Effector CD4-positive, alpha-beta T cell (primary cell): ENCODE measurements at regions not wholly inside any gene's neighbourhood (a gene's known extent, or its start where the extent isn't known, plus 50 kb on each side); places are given as distances from the start of the nearest gene placed in this dataset.

ENCODE experiments used
- DNase-seq: peaks from one replicate; pipeline ENCODE4 v3.0.0-alpha.2; 2020

DNA sequence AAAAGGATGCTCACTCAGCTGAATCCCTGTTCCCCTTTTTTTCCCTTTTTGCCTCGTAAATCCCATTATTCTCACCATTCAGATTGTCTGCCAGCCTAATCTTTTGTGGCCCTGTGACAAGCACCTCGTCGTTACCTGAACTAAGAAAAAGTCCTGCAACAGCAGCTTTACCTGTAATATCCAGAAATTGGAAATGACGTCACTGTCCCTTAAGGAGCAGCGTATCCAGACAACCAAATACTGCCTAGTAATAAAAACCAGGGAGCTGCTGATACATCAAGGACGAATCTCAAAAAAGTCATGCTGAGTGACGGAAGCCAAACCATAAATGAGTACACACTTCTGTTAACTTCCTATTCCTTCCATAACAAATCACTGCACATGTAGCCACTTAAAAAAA lies 694.9 kb downstream of the GALR1 start:
- no peak for DNase-seq

DNA sequence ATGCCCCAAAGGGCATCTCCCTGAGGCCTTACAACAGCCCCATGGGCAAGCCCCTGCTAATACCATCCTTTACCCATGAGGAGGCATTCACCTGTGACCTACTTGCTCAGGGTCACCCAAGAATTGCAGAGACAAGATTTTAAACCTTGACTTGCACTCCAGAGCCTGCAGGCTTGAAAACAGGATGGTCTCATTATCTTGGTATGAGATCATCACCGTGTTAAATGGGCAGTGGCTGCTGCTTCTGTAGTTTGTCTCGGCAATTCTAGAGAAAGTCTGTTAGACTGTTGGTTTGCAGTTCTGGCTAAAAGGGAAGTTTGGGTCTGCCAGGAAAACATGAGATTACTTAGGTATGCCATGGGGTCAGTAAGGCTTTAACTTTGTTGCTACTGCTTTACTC lies 698.9 kb downstream of the GALR1 start:
- DNase-seq, result no peak

DNA sequence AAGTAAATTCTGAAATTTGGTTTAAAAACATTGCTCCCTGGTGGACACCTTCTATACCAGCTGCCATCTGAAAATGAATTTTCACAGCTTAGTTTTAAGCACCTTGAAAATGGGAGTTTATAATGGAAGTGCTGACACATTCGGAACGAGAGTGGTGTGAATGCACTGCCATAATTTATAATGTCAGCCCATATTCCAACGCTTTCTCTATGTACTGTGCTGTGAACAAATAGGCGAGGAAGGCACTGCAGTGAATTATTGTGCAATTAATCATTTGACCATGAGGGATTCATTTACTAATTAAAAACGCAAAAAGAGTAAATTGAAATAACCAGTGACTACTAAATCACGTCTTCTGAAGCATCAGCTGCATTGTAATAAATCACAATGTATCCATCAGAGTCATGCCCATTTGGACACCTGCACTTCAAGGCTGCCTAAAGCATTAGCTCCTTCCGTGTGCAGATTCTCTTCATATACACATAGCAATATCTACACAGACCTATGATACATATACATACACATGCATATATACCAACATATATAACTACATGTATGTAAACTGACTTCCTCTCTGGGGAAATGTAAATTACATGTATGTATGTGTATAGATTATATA lies 699.8 kb downstream of the GALR1 start:
- DNase-seq, result no peak

DNA sequence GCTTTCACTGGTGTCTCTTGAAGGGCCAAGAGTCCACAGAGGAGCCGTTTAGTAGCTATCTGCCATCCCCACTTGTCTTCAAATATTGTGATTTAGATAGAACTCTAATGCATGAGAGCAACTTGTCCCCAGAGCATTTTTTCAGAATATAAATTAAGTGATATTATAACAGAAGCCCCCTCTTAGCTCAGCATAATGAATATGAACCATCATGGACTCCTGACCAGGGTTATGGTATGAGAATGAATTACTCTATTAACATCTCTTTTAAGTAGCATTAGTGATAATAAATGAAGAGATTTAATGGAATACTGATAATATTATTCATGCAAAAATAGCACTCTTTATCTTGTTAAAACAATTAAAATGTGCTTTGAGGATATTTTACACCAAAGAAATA lies 709.6 kb downstream of the GALR1 start:
- no peak for DNase-seq

DNA sequence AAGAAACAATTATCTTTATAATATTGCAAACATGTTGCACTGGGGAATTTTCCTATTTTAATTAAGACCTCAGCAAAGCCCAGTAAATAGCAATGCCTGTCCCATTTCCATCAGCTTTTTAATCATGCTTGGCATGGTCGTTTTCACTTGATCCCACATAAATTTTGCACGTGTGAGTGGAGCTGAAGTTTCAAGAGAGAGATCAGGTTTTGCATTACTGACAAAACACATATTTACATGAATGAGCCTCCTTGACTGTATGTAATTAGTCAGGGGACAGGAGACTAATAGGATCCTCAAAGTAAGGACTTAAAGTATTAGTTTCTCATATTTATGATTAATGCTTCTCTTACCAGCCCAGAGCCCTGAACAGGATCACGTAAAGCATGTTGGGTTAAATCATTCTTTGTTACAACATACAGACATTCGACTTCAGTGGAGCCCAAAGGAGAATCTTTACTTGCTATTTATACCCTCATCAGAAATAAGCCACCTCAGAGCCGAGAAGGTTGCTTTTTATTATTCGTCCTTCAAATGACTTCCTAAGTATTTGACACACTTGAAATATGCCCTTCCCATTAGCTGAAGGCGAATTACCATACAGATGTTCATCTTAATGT lies 711.3 kb downstream of the GALR1 start:
- no peak for DNase-seq

DNA sequence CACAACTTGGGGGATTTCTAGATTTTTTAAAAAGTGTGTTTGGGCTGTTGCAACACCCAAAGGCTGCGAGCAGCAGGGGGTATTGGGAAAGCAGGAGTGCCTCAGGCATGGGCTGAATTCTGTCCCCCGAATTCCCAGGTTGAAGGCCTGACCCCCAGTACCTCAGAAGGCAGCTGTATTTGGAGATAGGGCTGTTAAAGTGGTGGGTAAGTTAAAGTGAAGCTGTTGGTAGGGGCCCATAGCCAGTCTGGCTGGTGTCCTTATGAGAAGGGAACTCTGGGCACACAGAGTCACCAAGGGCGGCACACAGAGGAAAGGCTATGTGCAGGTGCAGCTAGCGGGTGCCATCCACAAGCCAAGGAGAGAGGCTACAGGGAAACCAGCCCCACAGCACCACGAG lies 717.4 kb downstream of the GALR1 start:
- no peak for DNase-seq

DNA sequence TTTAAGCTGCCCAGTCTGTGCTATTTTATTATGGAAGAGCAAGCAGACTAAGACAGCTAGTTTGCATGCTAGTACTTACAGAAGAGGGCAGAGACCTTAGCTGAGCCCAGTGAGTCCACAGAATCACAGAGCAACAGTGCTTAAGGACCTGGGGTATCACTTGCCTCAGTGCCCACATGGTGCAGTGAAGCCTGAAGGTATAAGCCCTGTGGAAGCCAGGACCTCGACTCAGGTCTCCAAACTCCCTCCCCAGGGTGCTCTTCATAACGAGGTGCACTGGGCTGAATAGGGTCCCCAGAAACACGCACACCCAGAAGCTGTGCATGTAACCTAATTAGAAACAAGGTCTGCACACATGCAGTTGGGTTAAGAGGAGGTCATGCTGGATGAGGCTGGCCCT lies 718.1 kb downstream of the GALR1 start:
- no peak for DNase-seq

DNA sequence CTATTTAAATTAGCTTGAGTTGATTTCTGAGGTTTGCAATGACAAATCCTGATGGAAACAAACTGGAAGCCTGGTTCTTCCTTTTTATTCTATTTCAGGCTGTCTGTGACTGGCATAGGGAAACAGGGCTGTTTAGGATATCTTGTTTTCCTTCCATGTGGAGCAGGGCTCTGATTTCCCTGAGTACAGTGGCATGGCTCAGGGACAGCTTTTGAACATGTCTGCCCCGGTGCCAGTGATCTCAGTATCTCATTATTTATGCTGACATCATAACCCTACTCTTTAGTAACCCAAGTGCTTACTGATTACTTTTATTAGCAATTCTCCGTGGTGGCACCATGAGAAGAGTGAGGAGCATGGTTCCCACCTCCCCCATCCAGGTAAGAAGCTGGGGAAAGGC lies 720.3 kb downstream of the GALR1 start:
- no peak for DNase-seq

DNA sequence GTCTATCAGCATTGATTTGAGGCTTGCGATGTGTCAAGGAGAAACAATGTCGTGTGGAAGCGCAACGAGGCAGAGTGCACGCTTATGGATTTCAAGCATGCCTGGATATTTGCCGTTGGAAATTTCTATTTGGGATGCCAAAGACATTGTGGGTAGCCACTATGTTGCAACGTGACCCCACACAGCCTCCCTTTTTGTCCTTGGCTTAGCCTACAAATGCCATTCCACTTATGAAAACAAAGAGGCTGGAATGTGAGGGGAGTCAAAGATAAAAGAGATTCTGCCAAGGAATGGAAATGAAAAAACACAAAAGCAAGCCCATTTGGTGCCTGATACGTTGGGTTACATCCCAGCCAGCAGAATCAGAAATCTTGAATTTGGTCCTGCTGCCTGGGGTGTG lies 721.2 kb downstream of the GALR1 start:
- no peak for DNase-seq

DNA sequence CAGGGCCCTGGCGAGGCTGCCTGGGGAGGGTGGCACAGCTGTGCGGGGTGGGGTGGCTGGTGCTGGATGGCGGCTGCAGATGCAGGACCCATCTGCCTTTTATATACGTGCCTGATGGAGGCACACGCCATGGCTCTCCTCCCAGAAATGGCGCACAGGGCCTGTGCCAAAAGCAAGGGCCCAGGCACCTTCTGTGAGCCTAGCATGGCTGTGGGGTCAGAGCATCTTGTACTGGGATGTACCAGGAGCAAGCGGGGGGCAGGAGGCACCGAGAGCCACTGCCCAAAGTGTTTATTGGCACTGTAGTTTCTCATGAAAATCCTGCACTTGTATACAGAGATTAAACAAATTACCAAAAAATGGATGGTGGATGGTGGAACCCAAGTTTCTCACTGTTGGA lies 724.1 kb downstream of the GALR1 start:
- DNase-seq, result no peak

DNA sequence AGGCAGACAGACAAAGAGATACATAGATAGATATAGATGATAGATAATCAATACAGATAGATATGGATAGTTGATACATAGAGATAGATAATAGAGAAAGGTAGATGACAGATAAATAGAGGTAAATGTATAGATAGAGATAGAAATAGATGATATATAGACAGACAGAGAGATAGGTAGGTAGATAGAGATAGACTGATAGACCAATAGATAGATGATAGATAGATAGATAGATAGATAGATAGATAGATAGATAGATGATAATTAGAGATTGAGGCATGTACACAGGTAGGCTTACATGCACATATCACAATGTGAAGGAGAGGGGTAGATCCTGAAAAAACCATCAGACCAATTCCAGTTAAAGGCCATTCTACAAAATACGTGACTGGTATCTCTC lies 724.7 kb downstream of the GALR1 start:
- DNase-seq, result no peak

DNA sequence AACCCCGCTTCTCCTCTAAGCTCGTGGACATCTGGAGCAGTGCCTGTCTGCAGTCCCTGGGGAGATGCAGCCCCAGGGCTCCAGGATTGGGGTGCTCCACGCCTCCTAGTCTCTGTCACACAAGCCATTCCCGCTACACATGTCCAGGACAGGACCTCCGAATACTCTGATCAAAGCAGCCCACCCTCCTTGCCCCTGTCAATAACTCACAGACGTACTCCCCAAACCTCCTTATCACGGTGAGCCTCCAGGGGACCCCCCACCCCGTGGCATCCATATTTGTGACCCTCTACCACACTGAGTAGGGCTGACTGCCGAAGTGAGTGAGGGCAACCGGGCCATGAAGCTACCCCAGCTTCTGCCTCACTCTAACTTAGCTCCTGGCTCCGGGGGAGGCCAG lies 727.7 kb downstream of the GALR1 start:
- no peak for DNase-seq

DNA sequence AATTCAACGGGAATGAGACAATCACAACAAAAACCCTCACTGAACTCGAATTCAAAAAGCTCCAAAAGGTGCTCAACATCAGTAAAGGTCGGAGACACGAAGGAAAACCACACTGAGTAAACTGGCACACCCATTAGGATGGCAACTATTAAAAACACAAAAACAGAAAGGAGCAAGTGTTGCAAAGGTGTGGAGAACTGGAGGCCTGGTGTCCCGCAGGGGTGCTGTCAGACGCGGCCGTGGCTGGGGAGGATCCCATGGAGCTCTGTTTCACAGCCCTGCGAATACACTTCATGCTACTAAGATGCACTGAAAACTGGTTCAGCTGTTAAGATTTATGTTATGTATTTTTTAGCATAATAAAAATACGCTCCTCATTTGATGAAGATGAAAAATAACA lies 730.6 kb downstream of the GALR1 start:
- DNase-seq, result no peak

DNA sequence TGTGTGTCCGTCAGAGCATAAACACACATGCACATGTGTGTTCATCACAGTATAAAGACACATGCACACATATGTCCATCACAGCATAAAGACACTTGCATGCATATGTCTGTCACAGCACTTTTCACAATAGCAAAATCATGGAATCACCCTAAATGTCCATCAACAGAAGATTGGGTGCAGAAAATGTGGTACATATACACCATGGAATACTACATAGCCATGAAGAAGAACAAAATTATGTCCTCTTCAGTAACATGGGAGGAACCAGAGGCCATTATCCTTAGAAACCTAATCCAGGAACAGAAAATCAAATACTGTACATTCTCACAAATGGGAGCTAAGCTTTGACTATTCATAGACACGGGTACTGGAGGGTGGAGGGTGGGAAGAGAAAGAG lies 732.2 kb downstream of the GALR1 start:
- DNase-seq, result no peak

DNA sequence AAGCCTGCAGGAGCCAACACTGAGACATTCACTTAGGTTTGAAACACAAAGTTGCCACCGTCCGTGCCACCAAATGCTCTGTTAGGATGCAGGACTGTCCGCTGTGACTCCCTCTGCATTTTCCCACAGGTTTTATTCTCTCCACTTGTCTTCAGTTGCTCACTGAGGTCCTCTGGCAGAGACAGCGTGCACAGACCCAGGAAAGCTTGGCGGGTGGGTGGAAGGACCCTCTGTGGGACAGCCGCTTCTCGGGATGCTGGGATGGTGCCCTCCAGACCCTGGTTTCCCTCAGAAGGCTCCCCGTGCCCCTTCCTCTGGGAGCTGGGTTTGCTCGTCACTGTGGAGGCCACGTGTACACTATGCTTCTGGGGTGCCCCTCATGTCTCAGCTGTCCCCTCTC lies 733.6 kb downstream of the GALR1 start:
- no peak for DNase-seq

DNA sequence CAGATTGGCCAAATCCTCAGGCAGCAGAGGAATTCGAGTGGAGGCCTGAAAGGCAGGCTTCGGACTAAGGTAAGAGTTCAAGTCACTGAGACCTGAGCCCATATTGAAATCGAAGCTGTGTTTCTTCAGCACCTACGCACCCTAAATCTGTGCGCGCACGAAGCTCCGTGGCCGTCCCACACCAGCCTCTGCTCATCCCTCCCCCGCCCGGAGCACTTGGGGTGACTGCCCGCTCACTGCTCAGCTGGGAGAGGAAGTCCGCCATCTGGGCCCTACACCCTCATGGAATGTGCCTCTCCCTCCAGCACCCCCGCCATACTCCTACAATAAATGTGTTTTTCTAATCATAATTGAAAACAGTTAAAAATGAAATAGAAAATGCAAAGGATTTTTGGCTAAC lies 734.5 kb downstream of the GALR1 start:
- no peak for DNase-seq

DNA sequence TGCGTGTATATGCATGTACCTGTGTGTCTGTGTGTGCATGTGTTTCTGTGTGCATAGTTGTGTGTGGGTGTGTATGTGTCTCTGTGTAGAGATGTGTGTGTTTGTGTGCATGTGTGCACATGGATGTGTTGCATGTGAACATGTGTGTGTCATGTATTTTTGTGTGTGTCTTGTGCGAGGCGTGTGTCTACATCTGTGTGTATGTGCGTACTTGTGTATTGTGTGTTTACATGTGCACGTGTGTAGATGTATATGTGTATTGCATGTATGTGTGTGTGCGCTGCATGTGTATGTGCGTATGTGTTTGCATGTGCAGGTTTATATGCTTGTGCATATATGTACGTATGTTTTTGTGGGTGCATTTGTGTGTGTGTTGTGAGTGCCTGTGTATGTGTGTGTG lies 735.2 kb downstream of the GALR1 start:
- DNase-seq, result no peak

DNA sequence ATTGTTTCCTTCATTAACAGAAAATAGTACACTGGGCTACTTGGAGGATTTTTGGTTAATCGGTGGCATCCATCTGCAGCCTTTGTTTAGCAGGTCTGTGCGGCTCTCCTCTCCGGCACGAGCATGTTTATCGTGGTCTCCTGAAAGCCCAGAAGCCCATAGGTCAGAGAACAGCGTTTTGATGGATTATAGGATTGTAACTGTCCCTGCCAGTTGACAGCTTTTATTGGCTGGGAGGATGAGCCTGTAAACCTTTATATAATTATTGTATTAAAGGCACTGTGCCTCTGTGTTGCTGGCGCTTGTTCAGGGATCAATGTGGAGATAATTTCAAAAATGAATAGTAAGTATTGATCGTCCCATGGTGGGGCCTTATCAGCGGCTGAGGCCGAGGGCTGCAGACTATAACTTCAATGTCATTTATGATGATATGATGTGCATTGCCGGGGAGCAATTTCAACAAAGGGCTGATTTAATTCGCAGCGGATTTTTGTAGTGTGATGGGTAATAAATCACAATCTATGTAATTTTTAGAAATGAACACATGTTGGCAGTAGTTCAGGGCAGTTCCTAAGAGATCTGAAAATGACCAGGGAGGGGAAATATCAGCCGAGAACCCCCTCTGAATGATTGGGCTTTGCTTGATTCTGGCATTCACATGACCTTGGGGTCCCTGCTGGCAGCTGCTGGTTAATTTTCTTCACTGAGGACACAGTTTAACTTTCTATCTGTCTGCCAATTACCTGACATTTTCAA lies 736.1 kb downstream of the GALR1 start:
- no peak for DNase-seq

DNA sequence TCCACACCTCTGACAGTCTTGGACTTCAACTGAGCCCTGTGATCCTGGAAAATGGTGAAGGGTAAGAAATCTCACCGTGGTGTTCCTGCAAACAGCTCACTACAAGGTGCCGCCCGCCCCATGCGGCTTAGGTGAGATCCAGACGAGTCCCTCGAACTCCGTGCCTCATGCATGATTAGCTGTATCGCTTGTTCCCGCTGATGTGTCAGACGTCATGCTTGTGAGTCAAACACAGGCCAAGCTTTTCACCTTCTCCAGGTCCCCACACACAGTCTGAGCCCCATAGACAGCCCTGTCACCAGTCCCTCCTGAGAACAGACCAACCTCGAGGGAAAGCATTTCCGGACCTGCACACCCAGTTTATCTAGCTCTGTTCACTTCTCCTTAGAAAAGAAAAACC lies 740.5 kb downstream of the GALR1 start:
- no peak for DNase-seq

DNA sequence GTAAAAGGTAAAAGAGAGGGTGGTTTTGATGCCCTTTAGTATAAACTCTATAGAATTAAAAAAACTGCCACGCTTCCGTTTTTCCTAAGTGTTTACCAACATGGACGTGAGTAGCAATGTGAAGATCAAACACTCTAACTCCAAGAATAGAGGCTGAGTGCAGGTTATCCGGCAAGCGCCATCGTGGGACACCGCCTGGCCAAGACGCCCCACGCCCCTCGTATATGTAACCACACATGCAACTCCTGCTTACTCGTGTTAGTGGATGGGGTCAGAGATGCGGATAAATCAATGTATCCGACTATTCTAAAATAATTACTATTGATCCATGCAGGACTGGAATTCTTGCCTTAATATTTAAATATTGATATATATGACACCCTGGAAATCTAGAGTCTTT lies 741.3 kb downstream of the GALR1 start:
- DNase-seq, result no peak

DNA sequence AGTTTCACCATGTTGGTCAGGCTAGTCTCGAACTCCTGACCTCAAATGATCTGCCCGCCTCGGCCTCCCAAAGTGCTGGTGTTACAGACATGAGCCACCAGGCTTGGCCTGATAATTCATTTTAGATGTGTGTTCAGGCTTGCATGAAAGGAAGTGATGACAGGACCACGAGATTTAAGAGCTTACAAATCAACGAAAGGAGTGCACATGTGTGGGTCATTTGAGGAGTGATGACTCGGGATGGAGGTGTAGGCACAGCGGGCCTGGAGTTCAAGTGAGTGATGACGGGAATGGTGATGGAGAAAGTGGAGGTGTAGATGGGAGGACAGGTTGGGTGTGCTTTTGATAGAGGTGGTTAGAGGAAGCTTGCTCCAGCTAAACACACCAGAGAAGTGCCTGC lies 742.4 kb downstream of the GALR1 start:
- DNase-seq, result no peak

DNA sequence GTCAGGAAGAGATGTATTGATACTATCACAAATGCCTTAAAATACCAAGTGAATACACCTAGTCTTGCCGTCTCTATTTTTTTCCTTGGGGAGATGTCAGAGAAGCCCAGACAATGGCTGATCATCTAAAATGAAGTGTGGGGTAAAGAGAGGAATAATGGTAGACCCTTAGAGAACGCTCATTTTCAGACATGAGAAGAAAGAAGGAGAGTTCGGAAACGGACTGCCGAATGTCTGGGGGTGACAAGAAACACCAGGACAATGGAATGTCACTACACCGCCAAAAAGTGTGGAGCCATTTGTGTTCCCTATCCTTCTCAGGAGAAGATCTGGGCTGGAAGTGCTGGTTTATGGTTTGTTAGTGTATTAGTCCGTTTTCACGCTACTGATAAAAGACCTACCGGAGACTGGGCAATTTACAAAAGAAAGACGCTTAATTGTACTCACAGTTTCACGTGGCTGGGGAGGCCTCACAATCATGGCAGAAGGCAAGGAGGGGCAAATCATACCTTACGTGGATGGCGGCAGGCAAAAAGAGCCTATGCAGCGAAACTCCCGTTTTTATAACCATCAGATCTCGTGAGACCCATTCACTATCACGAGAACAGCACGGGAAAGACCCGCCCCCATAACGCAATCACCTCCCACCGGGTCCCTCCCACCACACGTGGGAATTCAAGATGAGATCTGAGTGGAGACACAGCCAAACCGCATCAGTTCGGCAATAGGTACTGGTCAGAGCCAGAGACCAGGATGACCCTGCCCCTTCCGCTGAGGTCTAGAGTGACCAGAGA lies 743.7 kb downstream of the GALR1 start:
- no peak for DNase-seq

DNA sequence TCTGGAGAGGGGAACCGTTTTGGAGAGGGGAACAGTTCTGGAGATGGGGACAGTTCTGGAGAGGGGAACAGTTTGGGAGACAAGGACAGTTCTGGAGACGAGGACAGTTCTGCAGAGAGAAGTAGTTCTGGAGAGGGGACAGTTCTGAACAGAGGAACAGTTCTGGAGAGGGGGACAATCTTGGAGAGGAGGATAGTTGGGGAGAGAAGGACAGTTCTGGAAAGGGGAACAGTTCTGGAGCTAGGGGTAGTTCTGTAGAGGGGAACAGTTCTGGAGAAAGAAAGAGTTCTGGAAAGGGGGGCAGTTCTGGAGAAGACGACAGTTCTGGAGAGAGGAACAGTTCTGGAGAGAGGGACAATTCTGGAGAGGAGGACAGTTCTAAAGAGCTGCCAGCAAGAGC lies 745.9 kb downstream of the GALR1 start:
- DNase-seq, result no peak

DNA sequence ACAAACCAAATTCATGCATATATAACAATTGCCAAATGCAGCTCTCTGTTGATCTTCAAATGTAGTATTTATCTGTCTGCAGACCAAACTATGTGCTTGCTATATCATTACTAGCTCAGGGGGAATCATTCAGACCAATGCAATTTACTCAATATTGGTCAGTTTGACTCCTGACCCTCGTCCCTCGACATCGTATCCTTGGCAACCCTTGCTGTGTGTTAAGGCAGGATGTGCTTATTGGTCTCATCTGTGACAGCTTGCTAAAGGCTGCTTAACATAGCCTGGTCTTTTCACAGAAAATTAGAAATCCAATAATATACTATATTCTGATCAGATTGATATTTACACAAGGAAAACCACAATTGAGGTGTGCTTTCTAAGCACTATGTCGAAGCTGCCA lies 747.1 kb downstream of the GALR1 start:
- DNase-seq, result no peak
